IPS-NIHi7 (cell line): ENCODE measurements at regions not wholly inside any gene's neighbourhood (a gene's known extent, or its start where the extent isn't known, plus 50 kb on each side); places are given as distances from the start of the nearest gene placed in this dataset.

Source experiments
- DNase-seq: peaks from one replicate; pipeline ENCODE4 v3.0.0; 2012; ENCODE audit warnings: mixed read lengths; ENCODE audit errors: extremely low spot score

GRCh38 chr2:45070113-45070652, 60.9 kb upstream of the SIX2 start:
- DNase-seq = no peak

GRCh38 chr2:45069684-45070083, 60.4 kb upstream of the SIX2 start:
- no peak for DNase-seq

GRCh38 chr2:45068571-45069140, 59.4 kb upstream of the SIX2 start:
- no peak for DNase-seq

- peak; percentile 65 for DNase-seq
Observed at GRCh38 chr2:45067859-45068570, 58.8 kb upstream of the SIX2 start.
